ENCODE measurements at regions not wholly inside any gene's neighbourhood (a gene's known extent, or its start where the extent isn't known, plus 50 kb on each side); places are given as distances from the start of the nearest gene placed in this dataset.
"Not testable (repeated sequence)": the region's sequence is repeated elsewhere in the genome, so short reads cannot be mapped to it uniquely, and the experiment has no call there.

DNA sequence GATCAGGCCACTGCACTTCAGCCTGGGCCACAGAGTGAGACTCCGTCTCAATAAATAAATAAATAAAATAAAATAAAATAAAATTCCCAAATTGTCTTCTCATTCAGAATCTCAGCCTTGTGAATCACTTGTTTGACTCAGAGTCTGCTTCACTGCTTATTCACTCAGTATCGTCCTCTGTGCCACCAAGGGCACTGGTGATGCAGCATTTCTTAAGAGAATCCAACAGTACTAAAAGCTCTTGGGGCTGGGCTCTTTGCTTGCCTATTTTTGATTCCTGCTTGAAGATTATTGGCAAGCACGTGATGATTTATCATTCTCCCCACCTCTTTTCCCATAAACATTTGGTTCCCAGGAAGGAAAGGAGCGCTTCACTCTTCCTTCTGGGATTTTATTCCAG is 54.8 kb upstream of the HMGB1 start:
- no peaks in the 10 kb centered on the region for H3K9me3 Mint-ChIP-seq
- H3K36me3 Mint-ChIP-seq = no peaks in the 10 kb centered on the region
- no peaks in the 10 kb centered on the region for H3K4me1 Mint-ChIP-seq
- H3K4me3 Mint-ChIP-seq = no peak overlapping the region
- no peak for DNase-seq (ENCODE audit: low spot score in 2 of 2)
- H3K27ac Mint-ChIP-seq = no peak overlapping the region
- no peak for ATAC-seq

DNA sequence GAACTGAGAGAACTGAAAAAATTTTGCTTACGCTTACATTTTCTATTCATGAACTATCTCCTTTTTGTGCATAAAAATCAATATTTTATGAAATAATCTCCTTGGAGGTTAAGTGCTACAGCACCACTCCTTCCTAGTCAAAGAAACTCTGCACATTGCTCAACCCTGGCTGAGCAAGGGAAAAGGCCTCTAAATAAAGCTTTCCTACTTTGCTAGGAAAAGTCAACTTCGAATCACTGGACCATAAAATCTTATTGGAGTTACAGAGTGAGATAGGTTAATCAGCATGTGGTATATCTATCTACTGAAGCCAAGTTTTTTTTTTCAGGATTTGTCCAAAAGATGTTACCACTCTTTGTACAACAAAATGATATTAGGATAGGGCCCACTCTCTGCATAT is 57.5 kb upstream of the HMGB1 start:
- Mint-ChIP-seq H3K4me1 (no peaks in the 10 kb centered on the region), H3K9me3 (no peaks in the 10 kb centered on the region), H3K36me3 (no peaks in the 10 kb centered on the region), H3K4me3 (no peak overlapping the region), H3K27ac (no peak overlapping the region)
- ATAC-seq = no peak
- no peak for DNase-seq (ENCODE audit: low spot score in 2 of 2)

DNA sequence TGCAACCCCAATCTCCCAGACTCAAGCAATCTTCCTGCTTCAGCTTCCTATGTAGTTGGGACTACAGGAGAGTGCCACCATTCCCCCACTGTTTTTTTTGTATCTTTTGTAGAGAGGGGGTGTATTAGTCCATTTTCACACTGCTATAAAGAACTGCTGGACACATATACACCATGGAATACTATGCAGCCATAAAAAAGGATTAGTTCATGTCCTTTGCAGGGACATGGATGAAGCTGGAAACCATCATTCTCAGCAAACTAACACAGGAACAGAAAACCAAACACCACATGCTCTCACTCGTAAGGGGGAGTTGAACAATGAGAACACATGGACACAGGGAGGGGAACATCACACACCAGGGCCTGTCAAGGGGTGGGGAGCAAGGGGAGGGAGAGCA is 58.1 kb upstream of the HMGB1 start:
- H3K4me1 Mint-ChIP-seq; H3K27ac Mint-ChIP-seq; ATAC-seq; H3K9me3 Mint-ChIP-seq; DNase-seq (ENCODE audit: low spot score in 2 of 2); H3K36me3 Mint-ChIP-seq; H3K4me3 Mint-ChIP-seq: not testable (repeated sequence)

DNA sequence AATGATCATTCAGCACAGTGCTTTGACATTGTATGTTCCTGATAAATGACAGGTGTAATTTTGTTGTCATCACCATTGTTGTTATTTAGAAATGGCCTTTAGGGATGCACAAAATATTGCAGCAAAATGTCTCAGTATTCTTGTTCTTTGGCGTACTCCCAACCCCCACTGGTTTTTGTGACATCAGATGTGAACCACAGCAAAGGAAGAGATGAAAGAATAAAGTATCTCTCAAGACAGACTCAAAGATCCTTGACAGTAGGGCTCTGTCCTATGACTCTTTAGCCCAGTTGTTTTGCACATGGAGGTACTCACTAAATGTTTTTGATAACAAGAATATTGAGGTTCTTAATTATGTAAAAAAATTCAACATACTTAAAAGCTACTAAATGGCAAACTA is 59.5 kb upstream of the HMGB1 start:
- not testable (repeated sequence) for DNase-seq (ENCODE audit: low spot score in 2 of 2); H3K4me1 Mint-ChIP-seq; ATAC-seq; H3K27ac Mint-ChIP-seq; H3K9me3 Mint-ChIP-seq; H3K36me3 Mint-ChIP-seq; H3K4me3 Mint-ChIP-seq

DNA sequence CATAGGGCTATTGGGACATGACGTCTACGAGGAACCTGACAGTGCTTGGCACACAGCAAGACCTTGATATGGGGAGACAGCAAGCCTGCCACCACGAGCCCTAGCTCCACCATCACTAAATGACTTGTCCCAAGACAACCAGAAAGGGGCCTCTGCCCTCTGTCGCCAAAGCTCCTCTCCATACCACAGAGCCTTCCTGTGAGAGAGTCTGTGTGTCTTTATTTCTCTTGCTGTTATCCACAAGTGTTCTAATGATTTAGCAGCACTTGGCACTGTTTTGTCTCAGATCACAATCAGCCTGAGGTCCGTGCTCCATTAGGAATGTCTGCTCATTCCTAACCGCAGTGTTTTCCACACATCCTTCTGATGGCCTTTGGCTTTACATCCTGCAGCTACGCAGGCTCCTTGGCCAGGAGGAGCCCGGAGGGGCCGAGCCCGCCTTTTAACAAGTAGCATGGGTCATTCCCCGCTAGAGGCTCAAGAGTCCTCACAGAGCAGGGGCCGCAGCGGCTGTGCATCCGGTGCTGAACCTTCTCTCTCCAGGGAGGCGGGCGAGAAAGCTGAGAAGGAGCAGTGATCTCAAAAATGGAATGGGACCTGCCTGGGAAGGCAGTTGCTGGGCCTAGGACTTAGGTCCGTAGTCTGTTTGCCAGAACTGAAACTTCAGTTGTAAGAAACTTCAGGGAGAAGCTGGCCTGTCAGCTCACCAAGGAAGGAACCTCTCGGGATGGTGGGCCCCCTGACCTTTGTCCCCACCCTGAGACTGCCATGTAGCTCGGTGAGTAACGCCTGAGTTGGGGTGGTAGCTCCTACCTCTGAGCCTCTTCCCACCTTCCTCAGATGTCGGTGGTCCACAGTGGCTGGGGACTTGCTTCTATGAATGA is 61.1 kb upstream of the HMGB1 start:
- H3K9me3 Mint-ChIP-seq = no peaks in the 10 kb centered on the region
- no peak for DNase-seq (ENCODE audit: low spot score in 2 of 2)

DNA sequence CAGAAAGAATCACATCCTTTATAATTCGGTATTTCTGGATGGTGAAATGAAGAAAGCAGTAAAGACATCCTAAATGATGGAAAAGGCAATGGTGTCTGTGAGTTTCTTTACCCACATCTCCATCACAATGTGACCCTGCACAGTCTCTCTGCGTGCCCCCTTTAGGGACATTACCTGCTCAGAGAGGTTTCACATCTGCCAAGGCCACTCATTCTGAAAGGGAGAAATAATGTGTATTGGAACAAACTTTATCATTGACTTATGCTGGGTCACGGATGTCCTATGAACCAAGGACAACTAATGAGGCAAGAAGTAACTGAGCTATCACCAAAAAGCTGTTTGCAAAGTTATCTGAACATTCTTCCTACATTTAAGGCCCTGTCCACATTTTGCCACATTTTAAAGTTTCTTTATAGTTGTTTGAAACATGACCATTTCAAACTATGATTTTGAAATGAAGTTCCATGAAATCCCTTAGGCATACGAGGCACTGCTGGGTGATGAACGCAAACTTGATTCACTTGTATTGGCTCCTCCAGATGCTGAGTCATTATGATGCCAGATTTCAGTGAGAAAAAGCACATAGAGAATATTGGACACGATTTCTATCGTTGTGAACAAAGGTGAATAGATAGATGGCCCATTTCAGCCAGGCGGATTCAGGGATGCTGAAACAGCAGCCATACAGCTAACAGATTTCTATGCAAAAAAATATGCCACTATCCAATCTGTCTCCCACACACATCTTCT is 63.5 kb upstream of the HMGB1 start:
- DNase-seq (ENCODE audit: low spot score in 2 of 2) (no peak), ATAC-seq (peak; percentile 47)
- H3K36me3 Mint-ChIP-seq = no peaks in the 10 kb centered on the region
- H3K9me3 Mint-ChIP-seq = no peaks in the 10 kb centered on the region
- H3K27ac Mint-ChIP-seq = no peak overlapping the region
- no peak overlapping the region for H3K4me3 Mint-ChIP-seq
- no peaks in the 10 kb centered on the region for H3K4me1 Mint-ChIP-seq

More for the DNA sequence above, 61.1 kb upstream of the HMGB1 start:
- H3K4me3 Mint-ChIP-seq = no peak overlapping the region
- H3K27ac Mint-ChIP-seq = no peak overlapping the region
- no peak for ATAC-seq
- no peaks in the 10 kb centered on the region for H3K4me1 Mint-ChIP-seq
- no peaks in the 10 kb centered on the region for H3K36me3 Mint-ChIP-seq

DNA sequence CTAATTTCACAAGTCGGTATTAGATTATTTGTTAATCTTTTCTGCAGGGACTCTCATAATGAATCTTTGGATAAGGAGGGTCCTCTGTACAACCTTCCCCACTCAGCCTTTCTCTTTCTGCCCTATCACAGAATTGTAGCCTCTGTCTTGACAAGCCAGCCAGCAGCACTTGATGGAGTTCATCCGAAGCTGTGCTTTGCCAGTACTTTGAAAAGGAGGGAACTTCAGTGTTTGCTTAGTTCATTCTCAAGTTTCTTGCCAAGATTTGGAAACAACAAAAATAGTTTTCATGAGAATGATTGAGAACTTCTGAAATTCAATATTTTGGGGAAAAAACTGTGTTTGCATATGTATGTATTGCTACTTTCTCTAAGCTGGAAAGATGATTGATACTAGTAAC is 69.3 kb upstream of the HMGB1 start:
- Mint-ChIP-seq H3K36me3 (no peaks in the 10 kb centered on the region), H3K4me3 (no peak overlapping the region), H3K9me3 (no peaks in the 10 kb centered on the region), H3K4me1 (no peaks in the 10 kb centered on the region), H3K27ac (no peak overlapping the region)
- DNase-seq (ENCODE audit: low spot score in 2 of 2) = no peak
- no peak for ATAC-seq

DNA sequence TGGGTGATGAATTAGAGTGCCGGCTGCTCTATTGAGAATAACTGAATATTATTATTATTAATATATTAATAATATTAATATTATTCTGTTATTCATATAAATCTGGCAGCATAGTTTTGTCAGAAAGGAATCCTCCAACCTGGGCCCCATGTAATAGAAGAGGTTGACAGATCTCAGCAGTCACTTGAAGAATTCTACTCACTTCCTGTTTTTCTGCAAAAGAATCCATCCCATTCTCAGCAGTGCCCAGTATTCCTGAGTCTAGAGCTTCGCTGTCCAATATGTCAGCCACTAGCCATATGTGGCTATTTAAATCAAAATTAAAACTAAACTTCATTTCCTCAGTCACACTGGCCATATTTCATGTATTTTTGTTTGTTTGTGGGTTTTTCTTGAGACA is 72.4 kb upstream of the USPL1 start:
- Mint-ChIP-seq H3K4me3 (no peak overlapping the region), H3K9me3 (no peaks in the 10 kb centered on the region), H3K36me3 (no peaks in the 10 kb centered on the region), H3K27ac (no peak overlapping the region), H3K4me1 (no peaks in the 10 kb centered on the region)
- DNase-seq (ENCODE audit: low spot score in 2 of 2) = no peak
- no peak for ATAC-seq

DNA sequence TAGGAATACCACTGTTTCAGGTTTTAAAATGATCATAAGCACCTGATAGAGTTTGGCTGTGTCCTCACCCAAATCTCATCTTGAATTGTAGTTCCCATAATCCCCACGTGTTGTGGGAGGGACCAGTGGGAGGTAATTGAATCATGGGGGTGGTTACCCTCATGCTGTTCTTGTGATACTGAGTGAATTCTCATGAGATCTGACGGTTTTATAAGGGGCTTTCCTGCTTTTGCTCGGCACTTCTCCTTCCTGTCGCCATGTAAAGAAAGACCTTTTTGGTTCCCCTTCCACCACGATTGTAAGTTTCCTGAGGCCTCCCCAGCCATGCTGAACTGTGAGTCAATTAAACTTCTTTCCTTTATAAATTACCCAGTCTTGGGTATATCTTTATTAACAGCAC is 69.7 kb upstream of the USPL1 start:
- H3K4me1 Mint-ChIP-seq; ATAC-seq; H3K36me3 Mint-ChIP-seq; H3K9me3 Mint-ChIP-seq; H3K4me3 Mint-ChIP-seq; H3K27ac Mint-ChIP-seq; DNase-seq (ENCODE audit: low spot score in 2 of 2): not testable (repeated sequence)

DNA sequence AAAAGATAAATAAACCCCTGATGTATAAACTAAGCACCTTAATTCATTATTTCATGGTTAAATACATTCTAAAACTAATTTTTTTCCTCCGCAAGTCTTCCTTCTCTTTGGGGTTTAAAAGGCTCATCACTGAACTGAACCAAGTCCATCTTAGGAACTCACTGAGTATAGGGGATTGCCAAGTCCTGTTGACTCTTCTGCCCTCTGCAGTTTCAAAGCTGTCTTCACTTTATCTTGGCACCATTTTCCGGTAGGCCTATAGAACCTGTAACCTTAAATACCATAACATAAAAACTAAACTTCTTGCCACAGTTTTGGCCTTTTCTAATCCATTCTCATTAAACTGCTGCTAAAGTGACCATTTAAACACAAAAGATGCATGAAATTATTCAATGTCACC is 66.5 kb upstream of the USPL1 start:
- DNase-seq (ENCODE audit: low spot score in 2 of 2) (no peak), ATAC-seq (peak; percentile 69)
- no peaks in the 10 kb centered on the region for H3K9me3 Mint-ChIP-seq

DNA sequence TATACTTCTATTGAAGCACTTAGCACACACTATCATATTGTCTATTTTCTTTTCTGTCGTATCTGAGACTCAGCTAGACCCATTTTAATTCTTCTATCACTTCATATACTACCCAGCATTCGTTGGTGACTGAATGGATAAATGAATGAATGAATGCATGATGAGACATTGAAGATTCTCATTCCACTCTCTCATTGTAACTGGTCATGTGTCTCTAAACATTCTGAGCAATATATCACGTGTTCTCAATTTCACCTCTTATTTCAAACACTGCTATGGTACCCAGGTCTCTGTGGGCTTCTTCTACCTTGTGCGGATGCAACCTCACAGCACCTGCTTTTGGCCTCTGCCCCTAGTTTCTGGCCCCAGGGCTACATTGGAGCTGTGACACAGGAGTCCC is 65.2 kb upstream of the USPL1 start:
- no peaks in the 10 kb centered on the region for H3K36me3 Mint-ChIP-seq
- no peak overlapping the region for H3K27ac Mint-ChIP-seq
- DNase-seq (ENCODE audit: low spot score in 2 of 2) = no peak
- ATAC-seq = no peak
- H3K9me3 Mint-ChIP-seq = no peaks in the 10 kb centered on the region
- H3K4me3 Mint-ChIP-seq = no peak overlapping the region
- no peaks in the 10 kb centered on the region for H3K4me1 Mint-ChIP-seq

More for the DNA sequence above, 66.5 kb upstream of the USPL1 start:
- Mint-ChIP-seq H3K36me3 (no peaks in the 10 kb centered on the region), H3K27ac (no peak overlapping the region), H3K4me1 (no peaks in the 10 kb centered on the region), H3K4me3 (no peak overlapping the region)

DNA sequence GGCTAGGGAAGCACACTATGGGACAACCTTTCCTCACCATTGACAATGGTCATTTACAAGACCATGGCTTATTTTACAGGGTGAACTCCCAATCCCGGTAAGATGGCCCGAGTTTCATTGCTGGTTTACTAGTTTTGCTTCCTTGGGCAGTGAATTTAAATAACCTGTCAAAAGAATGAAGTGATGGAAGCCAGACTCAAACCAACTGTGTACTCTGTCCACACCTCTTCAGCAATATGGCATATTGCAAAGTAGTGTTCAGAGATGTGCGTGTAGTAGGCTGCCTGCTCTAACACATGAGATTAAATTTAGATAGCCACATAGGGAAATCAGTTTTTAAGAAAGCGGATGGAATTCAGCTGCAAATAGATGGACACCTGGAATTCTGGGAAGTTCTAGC is 58.4 kb upstream of the USPL1 start:
- ATAC-seq = no peak
- no peaks in the 10 kb centered on the region for H3K4me1 Mint-ChIP-seq
- H3K9me3 Mint-ChIP-seq = no peaks in the 10 kb centered on the region
- DNase-seq (ENCODE audit: low spot score in 2 of 2) = no peak
- no peaks in the 10 kb centered on the region for H3K36me3 Mint-ChIP-seq
- H3K4me3 Mint-ChIP-seq = no peak overlapping the region
- H3K27ac Mint-ChIP-seq = no peak overlapping the region

DNA sequence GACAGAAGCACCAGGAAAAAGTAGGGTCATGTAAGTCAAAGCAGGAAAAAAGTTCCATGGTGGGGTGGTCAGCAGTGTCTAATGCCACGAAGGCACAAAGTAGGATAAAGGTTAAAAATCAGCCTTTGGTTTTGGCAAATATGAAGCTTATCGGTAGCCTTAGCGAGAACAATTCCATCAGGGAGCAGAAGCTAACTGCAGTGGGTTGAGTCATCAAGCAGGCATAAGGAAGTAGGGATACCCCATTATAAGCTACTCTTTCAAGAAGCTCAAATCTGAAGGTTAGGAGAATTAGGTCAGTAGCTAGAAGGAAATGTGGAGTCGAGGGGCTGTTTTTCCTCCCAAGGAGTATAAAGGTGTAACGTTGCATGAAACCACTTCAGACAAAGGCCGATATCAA is 57.5 kb upstream of the USPL1 start:
- H3K36me3 Mint-ChIP-seq = no peaks in the 10 kb centered on the region
- H3K4me3 Mint-ChIP-seq = no peak overlapping the region
- ATAC-seq (no peak), DNase-seq (ENCODE audit: low spot score in 2 of 2) (no peak)
- no peaks in the 10 kb centered on the region for H3K4me1 Mint-ChIP-seq
- no peak overlapping the region for H3K27ac Mint-ChIP-seq
- H3K9me3 Mint-ChIP-seq = no peaks in the 10 kb centered on the region

DNA sequence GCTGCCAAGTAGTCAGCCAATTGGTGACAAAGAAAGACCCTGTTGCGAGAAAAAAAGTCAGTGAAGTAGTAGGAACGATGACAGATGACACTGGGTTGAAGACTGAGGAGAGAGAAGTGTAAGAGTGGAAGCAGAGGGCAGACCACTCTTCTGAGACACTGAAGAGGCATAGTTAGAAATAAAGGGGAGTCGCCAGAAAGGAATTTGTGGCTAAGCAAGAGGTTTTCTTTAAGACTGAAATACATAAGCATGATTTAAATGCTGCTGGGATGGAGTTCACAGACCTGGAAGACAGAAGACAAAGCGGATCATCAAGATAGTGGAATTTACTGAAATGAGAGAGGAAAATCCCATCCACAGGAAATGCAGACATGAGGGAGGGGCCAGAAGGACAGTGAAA is 56.2 kb upstream of the USPL1 start:
- Mint-ChIP-seq H3K36me3 (no peaks in the 10 kb centered on the region), H3K27ac (no peak overlapping the region), H3K4me3 (no peak overlapping the region), H3K4me1 (no peaks in the 10 kb centered on the region), H3K9me3 (no peaks in the 10 kb centered on the region)
- ATAC-seq (no peak), DNase-seq (ENCODE audit: low spot score in 2 of 2) (no peak)

DNA sequence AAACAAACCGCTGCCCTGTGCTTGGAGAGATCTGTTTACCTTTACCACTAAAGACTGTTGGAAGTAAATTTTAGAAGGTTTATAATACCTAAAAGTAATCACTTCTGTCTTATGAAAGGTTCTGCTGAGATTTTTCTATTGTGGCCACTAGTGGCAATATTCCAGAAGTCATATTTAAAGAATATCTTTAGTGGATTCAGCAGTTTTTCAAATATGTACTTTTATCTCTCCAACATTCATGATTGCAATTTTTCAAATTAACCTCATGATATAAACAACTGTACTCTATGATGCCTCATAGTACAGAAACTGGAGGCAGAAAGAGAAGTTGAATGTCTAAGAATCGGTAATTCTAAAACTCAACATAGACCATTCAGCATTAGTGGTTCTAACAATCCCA is 53.2 kb upstream of the USPL1 start:
- no peak for DNase-seq (ENCODE audit: low spot score in 2 of 2)
- no peak overlapping the region for H3K27ac Mint-ChIP-seq
- no peak for ATAC-seq

DNA sequence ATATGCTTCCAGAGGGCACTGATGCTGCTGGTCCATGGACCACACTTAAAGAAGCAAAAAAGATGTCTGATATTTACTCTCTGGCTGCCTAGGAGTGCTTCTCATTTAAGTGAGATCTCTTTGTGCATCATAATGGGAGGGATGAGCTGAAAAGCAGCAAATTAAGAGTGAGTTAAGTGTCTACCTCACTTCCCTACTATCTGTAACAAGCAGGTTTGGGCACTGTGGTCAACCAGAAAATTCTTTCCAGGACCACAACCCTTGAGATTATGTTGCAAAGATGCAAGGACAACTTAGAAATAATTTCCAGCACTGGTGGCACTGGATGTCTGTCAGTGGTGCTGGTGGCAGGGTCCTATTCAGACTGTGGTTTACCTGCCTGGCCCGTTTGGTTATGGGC is 52.1 kb upstream of the USPL1 start:
- Mint-ChIP-seq H3K4me1 (peaks cover 21% of the 10 kb centered on the region), H3K4me3 (no peak overlapping the region), H3K27ac (no peak overlapping the region), H3K9me3 (no peaks in the 10 kb centered on the region), H3K36me3 (no peaks in the 10 kb centered on the region)
- ATAC-seq = no peak
- no peak for DNase-seq (ENCODE audit: low spot score in 2 of 2)

More for the DNA sequence above, 53.2 kb upstream of the USPL1 start:
- peaks cover 10% of the 10 kb centered on the region for H3K4me1 Mint-ChIP-seq
- no peaks in the 10 kb centered on the region for H3K9me3 Mint-ChIP-seq
- no peaks in the 10 kb centered on the region for H3K36me3 Mint-ChIP-seq
- H3K4me3 Mint-ChIP-seq = no peak overlapping the region
